GM23338 (cell line): ENCODE measurements at regions not wholly inside any gene's neighbourhood (a gene's known extent, or its start where the extent isn't known, plus 50 kb on each side); places are given as distances from the start of the nearest gene placed in this dataset.

Experiments used
- CTCF ChIP-seq, 2 experiments: fragments of 200-600 bp in 1 of 2; sonication (generic) in 1 of 2; conservative IDR thresholded peaks; 2 replicates each; pipeline versions ENCODE4 v1.5.1 to v1.6.1; 2016 to 2017; ENCODE audit warnings: antibody characterized with exemption in 2 of 2, low read depth in 2 of 2, mild to moderate bottlenecking in 2 of 2, moderate library complexity in 1 of 2
- EZH2phosphoT487 ChIP-seq: fragments of 200-600 bp; sonication (generic); IDR thresholded peaks from one replicate; pipeline ENCODE4 v1.8.1; 2018; ENCODE audit warnings: antibody characterized with exemption; ENCODE audit not compliant: unreplicated experiment
- JUNB ChIP-seq: IDR thresholded peaks from one replicate; pipeline ENCODE4 v1.6.1; 2016; ENCODE audit warnings: antibody characterized with exemption; ENCODE audit not compliant: unreplicated experiment
- TF ChIP-seq, protein P1 (sequence below): IDR thresholded peaks from one replicate; pipeline ENCODE4 v1.6.1; 2018; ENCODE audit warnings: antibody characterized with exemption; ENCODE audit not compliant: unreplicated experiment

GRCh38 chr13:33466262-33466661 is 180.7 kb upstream of the STARD13 start:
- TF ChIP-seq, protein P1, sequence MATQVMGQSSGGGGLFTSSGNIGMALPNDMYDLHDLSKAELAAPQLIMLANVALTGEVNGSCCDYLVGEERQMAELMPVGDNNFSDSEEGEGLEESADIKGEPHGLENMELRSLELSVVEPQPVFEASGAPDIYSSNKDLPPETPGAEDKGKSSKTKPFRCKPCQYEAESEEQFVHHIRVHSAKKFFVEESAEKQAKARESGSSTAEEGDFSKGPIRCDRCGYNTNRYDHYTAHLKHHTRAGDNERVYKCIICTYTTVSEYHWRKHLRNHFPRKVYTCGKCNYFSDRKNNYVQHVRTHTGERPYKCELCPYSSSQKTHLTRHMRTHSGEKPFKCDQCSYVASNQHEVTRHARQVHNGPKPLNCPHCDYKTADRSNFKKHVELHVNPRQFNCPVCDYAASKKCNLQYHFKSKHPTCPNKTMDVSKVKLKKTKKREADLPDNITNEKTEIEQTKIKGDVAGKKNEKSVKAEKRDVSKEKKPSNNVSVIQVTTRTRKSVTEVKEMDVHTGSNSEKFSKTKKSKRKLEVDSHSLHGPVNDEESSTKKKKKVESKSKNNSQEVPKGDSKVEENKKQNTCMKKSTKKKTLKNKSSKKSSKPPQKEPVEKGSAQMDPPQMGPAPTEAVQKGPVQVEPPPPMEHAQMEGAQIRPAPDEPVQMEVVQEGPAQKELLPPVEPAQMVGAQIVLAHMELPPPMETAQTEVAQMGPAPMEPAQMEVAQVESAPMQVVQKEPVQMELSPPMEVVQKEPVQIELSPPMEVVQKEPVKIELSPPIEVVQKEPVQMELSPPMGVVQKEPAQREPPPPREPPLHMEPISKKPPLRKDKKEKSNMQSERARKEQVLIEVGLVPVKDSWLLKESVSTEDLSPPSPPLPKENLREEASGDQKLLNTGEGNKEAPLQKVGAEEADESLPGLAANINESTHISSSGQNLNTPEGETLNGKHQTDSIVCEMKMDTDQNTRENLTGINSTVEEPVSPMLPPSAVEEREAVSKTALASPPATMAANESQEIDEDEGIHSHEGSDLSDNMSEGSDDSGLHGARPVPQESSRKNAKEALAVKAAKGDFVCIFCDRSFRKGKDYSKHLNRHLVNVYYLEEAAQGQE = no peak
- TF ChIP-seq EZH2phosphoT487 = no peak
- 0 out of 4 replicates have a peak, but pooled peaks of 1 of the 2 experiments have one; percentile 27 for TF ChIP-seq CTCF (conservative IDR thresholded peaks at IDR 0.05; ENCODE audit: low read depth in 2 of 2)
- no peak for TF ChIP-seq JUNB
